HuH-7.5 (cell line): ENCODE measurements at regions not wholly inside any gene's neighbourhood (a gene's known extent, or its start where the extent isn't known, plus 50 kb on each side); places are given as distances from the start of the nearest gene placed in this dataset.

Source experiments
- DNase-seq: peaks from one replicate; pipeline ENCODE4 v3.0.0; 2011; ENCODE audit warnings: low spot score

GRCh38 chrX:17206584-17206983 is 168.4 kb upstream of the NHS start:
- DNase-seq: no peak

DNA sequence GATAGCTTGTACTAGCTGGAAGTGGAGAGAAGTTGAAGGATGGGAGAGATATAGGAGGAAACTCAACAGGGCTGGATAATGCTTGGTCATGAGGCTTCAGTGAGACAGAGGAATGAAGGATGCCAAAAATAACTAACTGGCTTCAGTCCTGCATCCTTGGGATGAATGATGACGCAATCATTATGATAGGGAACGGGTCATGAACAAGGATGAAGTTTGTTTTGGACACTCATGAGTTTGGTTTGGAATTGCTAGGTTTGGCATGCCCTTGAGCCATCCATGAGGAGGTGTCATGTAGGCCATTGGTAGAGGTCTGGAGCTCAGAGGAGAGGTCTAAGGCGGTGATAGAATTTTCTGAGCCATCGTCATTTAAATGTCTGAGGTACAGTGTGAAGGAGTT is 160.0 kb upstream of the NHS start:
- no peak for DNase-seq

- no peak for DNase-seq
Measured at GRCh38 chrX:17226736-17227135, 148.3 kb upstream of the NHS start.

GRCh38 chrX:17237146-17237545 is 137.9 kb upstream of the NHS start:
- no peak for DNase-seq

- peak; percentile 16 for DNase-seq
Measured at GRCh38 chrX:17242470-17242869, 132.5 kb upstream of the NHS start.

- DNase-seq: no peak
Measured at GRCh38 chrX:17247144-17247543, 127.9 kb upstream of the NHS start.

GRCh38 chrX:17262123-17262522 is 112.9 kb upstream of the NHS start:
- no peak for DNase-seq

DNA sequence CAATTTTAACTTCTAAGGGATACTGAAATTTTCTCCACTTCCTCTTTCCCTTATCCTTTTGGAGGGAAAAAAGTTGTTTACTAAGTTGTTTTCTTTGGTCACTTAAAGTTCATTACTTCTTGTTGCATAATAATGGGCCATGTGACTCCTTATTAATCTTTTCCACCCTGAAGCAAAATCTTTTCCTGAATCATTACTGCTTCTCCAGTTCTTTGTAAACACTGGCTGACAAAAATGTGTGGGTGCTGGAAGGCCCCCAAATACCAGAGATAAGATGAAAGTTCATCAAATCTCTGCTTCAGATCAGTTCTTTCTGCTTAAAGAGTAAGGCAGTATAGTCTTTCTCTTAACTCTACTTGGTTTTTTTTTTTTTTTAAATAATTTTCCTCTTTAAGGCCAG is 108.9 kb upstream of the NHS start:
- no peak for DNase-seq

- DNase-seq: no peak
Measured at GRCh38 chrX:17278961-17279360, 96.0 kb upstream of the NHS start.

- DNase-seq: no peak
Measured at GRCh38 chrX:17285983-17286382, 89.0 kb upstream of the NHS start.

GRCh38 chrX:17291171-17291900 is 83.7 kb upstream of the NHS start:
- DNase-seq: no peak

DNA sequence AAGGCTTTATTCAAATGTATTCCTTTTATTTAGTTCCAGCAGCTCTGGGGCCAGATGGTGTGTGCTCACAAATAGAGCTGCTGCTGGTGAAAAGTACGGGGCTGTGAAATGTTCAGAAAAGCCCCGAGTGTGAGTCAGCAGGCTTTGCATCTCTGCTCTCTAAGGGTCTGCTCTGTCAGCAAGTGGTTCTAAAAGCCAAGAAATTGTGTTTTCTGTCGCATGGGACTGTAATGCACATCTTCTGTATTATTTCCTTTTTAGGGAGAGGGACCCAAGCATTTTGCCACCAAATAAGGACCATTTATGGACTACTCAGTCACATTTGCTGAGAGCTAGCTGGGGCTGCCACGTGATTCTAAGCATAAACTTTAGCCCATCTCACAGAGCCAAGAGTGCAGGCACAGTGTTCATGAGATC is 82.9 kb upstream of the NHS start:
- no peak for DNase-seq

DNA sequence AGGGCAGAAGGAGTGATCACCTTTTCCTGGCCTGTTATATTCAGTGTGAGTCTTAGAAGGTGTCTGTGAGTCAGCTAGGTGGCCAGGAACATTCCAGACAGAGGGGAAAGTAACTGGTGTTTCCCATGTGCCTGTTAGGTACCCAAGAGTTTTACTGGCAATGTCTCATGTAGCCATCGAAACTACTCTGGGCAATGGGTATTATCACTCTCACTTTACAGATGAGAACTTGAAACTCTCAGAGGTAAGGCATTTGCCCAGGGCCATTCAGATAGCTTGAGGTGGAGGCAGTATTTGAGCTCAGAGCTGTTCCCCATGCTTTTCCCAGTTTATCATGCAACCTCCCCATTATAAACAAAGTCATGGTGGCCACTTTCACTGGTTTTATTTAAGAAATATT is 80.4 kb upstream of the NHS start:
- no peak for DNase-seq

- no peak for DNase-seq
Measured at GRCh38 chrX:17295791-17296190, 79.2 kb upstream of the NHS start.

DNA sequence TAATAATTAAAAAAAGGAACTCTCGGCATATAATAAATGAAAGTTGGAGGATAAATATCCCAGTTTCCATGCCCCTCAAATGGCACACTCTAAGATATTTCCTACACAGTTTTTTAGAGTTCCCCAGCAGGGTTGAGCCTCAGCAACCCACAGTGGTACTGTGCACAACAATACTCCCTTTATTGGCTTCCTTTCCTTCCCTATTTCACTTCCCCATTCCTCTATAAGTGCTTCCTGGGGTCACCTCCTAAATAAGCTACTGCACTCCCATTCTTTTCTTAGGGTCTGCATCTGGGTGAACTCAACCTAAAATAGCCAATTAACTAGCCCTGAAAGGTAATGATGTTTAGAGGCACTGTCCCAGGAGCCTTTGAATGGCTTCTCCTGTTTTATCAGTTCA is 76.4 kb upstream of the NHS start:
- DNase-seq: no peak

DNA sequence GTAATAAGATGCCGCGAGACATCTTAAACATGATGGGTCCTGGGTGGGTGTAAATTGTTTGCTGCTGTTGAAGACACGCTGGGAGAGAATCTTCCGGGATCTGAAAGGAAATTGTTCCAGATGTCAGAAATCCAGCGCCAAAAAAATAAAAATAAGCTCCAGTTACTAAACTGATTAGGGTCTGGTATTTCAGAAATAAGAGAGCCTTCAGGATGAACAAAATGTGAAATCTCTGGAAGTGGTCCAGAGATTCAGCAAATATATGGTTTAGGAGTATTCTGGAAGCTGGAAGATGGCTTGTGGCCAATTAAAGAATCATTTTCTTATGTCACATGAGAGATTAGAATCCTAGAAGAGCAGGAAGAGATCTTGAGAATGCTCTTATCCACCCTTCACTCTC is 75.8 kb upstream of the NHS start:
- no peak for DNase-seq

GRCh38 chrX:17323397-17323796 is 51.6 kb upstream of the NHS start:
- no peak for DNase-seq
